Heart left ventricle (tissue), 16 donors: ENCODE measurements at regions not wholly inside any gene's neighbourhood (a gene's known extent, or its start where the extent isn't known, plus 50 kb on each side); places are given as distances from the start of the nearest gene placed in this dataset.
"Not testable (repeated sequence)": the region's sequence is repeated elsewhere in the genome, so short reads cannot be mapped to it uniquely, and the experiment has no call there.

Experiments
- ATAC-seq, 4 donors: fragments of 200-7000 bp; cut with Tn5 transposase; one replicate each; pipeline ENCODE4 v1.9.1; 2020 to 2022; ENCODE audit warnings: moderate library complexity in 4 of 4, mild to moderate bottlenecking in 3 of 4, moderate number of reproducible peaks in 1 of 4
- DNase-seq, 5 donors: peaks; one replicate each; pipeline ENCODE4 v3.0.0-alpha.2; 2020
- H3K27ac ChIP-seq, 12 donors: fragments of 200-600 bp; sonication (generic) in 4 of 12; one replicate each; pipeline versions ENCODE4 v1.5.0 to v1.8.0; 2016 to 2022; ENCODE audit warnings: mild to moderate bottlenecking in 2 of 12
- H3K27me3 ChIP-seq, 9 donors: fragments of 200-600 bp; sonication (generic) in 2 of 9; one replicate each; pipeline versions ENCODE4 v1.5.1 to v1.8.0; 2016 to 2022; ENCODE audit warnings: mild to moderate bottlenecking in 3 of 9
- H3K36me3 ChIP-seq, 9 donors: fragments of 200-600 bp; sonication (generic) in 2 of 9; one replicate each; pipeline versions ENCODE4 v1.5.0 to v1.8.0; 2018 to 2022; ENCODE audit warnings: mild to moderate bottlenecking in 2 of 9
- H3K4me1 ChIP-seq, 12 donors: fragments of 200-600 bp; sonication (generic) in 4 of 12; one replicate each; pipeline versions ENCODE4 v1.5.0 to v1.8.0; 2016 to 2022; ENCODE audit warnings: mild to moderate bottlenecking in 3 of 12
- H3K4me3 ChIP-seq, 12 donors: fragments of 200-600 bp; sonication (generic) in 4 of 12; one replicate each; pipeline versions ENCODE4 v1.5.0 to v1.8.0; 2017 to 2022; ENCODE audit warnings: mild to moderate bottlenecking in 9 of 12, moderate library complexity in 4 of 12
- H3K9me3 ChIP-seq, 12 donors: fragments of 200-600 bp; sonication (generic) in 4 of 12; one replicate each; pipeline versions ENCODE4 v1.5.0 to v1.8.0; 2016 to 2022; ENCODE audit warnings: mild to moderate bottlenecking in 1 of 12
- CTCF ChIP-seq, 12 donors: fragments of 200-600 bp; sonication (generic) in 4 of 12; IDR thresholded peaks; one replicate each; pipeline versions ENCODE4 v1.5.0 to v1.8.0; 2018 to 2022; ENCODE audit warnings: antibody characterized with exemption in 12 of 12, mild to moderate bottlenecking in 5 of 12
- POLR2A ChIP-seq, 2 donors: fragments of 450-650 bp; IDR thresholded peaks; one replicate each; pipeline ENCODE4 v1.6.1; 2017; ENCODE audit warnings: antibody characterized with exemption in 2 of 2, mild to moderate bottlenecking in 2 of 2, moderate library complexity in 2 of 2
- WGBS, 4 donors: extraction: QIAGEN DNeasy Blood & Tissue Kit in 2 of 4; methylation state at CpG; one replicate each; pipeline versions ENCODE4 v1.1.5 to v1.1.7; 2013 to 2018; 5-methylcytosine and 5-hydroxymethylcytosine counted together
- intact Hi-C, 10 donors: fragments of 100-400 bp; cut with DNase I; formaldehyde crosslinking; loops; one replicate each; pipeline versions ENCODE4 v1.11.1 to v1.14.2; 2022
- donor health status: ischemic (EF 13 %, LVEDD 7.1; RV severe dilation, severe dysfunction).
- donor health status: healthy with polysubstance abuse.
- donor health status: DM: no; HTN: yes; CAD: no.
- donor health status: DM: no; HTN: no; CAD: no.
- donor health status: ischemic (EF 25% LVEDD 6.9; RV normal size, moderate dysfunction).
- donor health status: ischemic (EF 25% LVEDD 5.7; RV mildly dilated, moderate dysfunction).
- donor health status: healthy.
- donor health status: DM: yes; HTN: yes; CAD: no.
- donor health status: ischemic (EF 35%, LVEDD 5.7; RV mildly dilated, moderate dysfunction).
- donor health status: nonischemic (EF 11% LVEDD 7.7; RV severe dilation, severe dysfunction).
- donor health status: DM: yes; HTN: yes; CAD: no.
- donor health status: PGD.
- donor health status: ischemic (EF 29% LVEDD 5.4; RV normal size, mild dysfunction).
- donor health status: nonischemic (EF 23%, LVEDD 6.1; RV moderate dilation, normal function).

- no peak for DNase-seq
- Histone ChIP-seq H3K36me3 (no peaks in the 10 kb centered on the region), H3K4me3 (peak overlapping the region in 1 of 12 donors; percentile 64), H3K27ac (no peak overlapping the region), H3K4me1 (peaks cover 0 to 7% (median 0%) of the 10 kb centered on the region in 12 donors), H3K9me3 (no peaks in the 10 kb centered on the region), H3K27me3 (no peaks in the 10 kb centered on the region)
- TF ChIP-seq POLR2A (IDR thresholded peaks at IDR 0.05) (no peak), CTCF (IDR thresholded peaks at IDR 0.05) (no peak)
- intact Hi-C loops = no loop called here
- ATAC-seq = no peak
- 71 to 84% (median 73%) methylated on average over 6 of the region's 6 CpGs for WGBS, 4 donors
Observed at GRCh38 chr12:9449181-9449580, 158.5 kb downstream of the KLRB1 start.

GRCh38 chr12:9448648-9449047, 159.1 kb downstream of the KLRB1 start:
- 28 to 66% (median 51%) methylated on average over 6 to 9 of the region's 10 CpGs for WGBS, 4 donors
- intact Hi-C loops = not testable (repeated sequence)
- H3K27ac ChIP-seq = peak overlapping the region in 1 of 12 donors; percentile 25

GRCh38 chr12:9447791-9448614, 159.7 kb downstream of the KLRB1 start:
- H3K36me3 ChIP-seq, H3K4me1 ChIP-seq, H3K27me3 ChIP-seq, intact Hi-C loops, H3K9me3 ChIP-seq: not testable (repeated sequence)
- ATAC-seq (peak; percentile 90 to 97 (median 94)), DNase-seq (peak; percentile 87 to 95 (median 89))
- WGBS, 4 donors = 0% methylated on average over 36 to 61 of the region's 61 CpGs
- Histone ChIP-seq H3K4me3 (peak overlapping the region; percentile 51 to 77 (median 64)), H3K27ac (peak overlapping the region in 2 of 12 donors; percentile 25 to 48)

More at GRCh38 chr12:9448648-9449047, 159.1 kb downstream of the KLRB1 start:
- ATAC-seq, DNase-seq, H3K4me1 ChIP-seq, H3K27me3 ChIP-seq, H3K36me3 ChIP-seq, H3K9me3 ChIP-seq: not testable (repeated sequence)
- H3K4me3 ChIP-seq = peak overlapping the region; percentile 51 to 77 (median 64)

- H3K27me3 ChIP-seq, DNase-seq, H3K4me1 ChIP-seq, H3K9me3 ChIP-seq, intact Hi-C loops, H3K27ac ChIP-seq, H3K36me3 ChIP-seq: not testable (repeated sequence)
- peak overlapping the region in 10 of 12 donors; percentile 51 to 72 (median 64) for H3K4me3 ChIP-seq
- 29 to 38% (median 30%) methylated on average over 14 to 18 of the region's 20 CpGs for WGBS, 4 donors
- peak in 3 of 4 donors; percentile 28 to 41 (median 39) for ATAC-seq
Observed at GRCh38 chr12:9446883-9447761, 160.6 kb downstream of the KLRB1 start.

GRCh38 chr12:9440428-9440827, 167.3 kb downstream of the KLRB1 start:
- H3K4me1 ChIP-seq, intact Hi-C loops, H3K27me3 ChIP-seq, ATAC-seq, H3K27ac ChIP-seq, DNase-seq, H3K4me3 ChIP-seq, H3K9me3 ChIP-seq, H3K36me3 ChIP-seq: not testable (repeated sequence)
- WGBS, 4 donors = 92 to 100% (median 100%) methylated on average over 2 to 5 of the region's 5 CpGs

- H3K9me3 ChIP-seq, H3K4me3 ChIP-seq, H3K27me3 ChIP-seq, H3K27ac ChIP-seq, DNase-seq, intact Hi-C loops, ATAC-seq, H3K4me1 ChIP-seq, H3K36me3 ChIP-seq: not testable (repeated sequence)
- WGBS, 4 donors = 90 to 100% (median 95%) methylated on average over 1 to 8 of the region's 15 CpGs
Observed at GRCh38 chr12:9435682-9436081, 172.0 kb downstream of the KLRB1 start.

- not testable (repeated sequence) for DNase-seq
Observed at GRCh38 chr12:9430385-9430784, 177.3 kb downstream of the KLRB1 start.

GRCh38 chr12:9428856-9429255, 178.9 kb downstream of the KLRB1 start:
- H3K9me3 ChIP-seq, H3K4me1 ChIP-seq, H3K27me3 ChIP-seq, H3K4me3 ChIP-seq, H3K36me3 ChIP-seq, intact Hi-C loops, ATAC-seq, DNase-seq, H3K27ac ChIP-seq: not testable (repeated sequence)
- WGBS, 4 donors = 96 to 100% (median 97%) methylated on average over 10 to 11 of the region's 13 CpGs

More at GRCh38 chr12:9430385-9430784, 177.3 kb downstream of the KLRB1 start:
- H3K36me3 ChIP-seq, H3K27ac ChIP-seq, H3K4me3 ChIP-seq, H3K9me3 ChIP-seq, ATAC-seq, intact Hi-C loops, H3K4me1 ChIP-seq, H3K27me3 ChIP-seq: not testable (repeated sequence)
- 91 to 92% methylated on average over 16 to 18 of the region's 19 CpGs; no CpG with 5 or more reads in 2 of the 4 donors for WGBS, 4 donors

GRCh38 chr12:9425429-9425828, 182.3 kb downstream of the KLRB1 start:
- intact Hi-C loops, H3K36me3 ChIP-seq, H3K4me1 ChIP-seq, H3K27ac ChIP-seq, H3K9me3 ChIP-seq, ATAC-seq, H3K27me3 ChIP-seq, H3K4me3 ChIP-seq, DNase-seq: not testable (repeated sequence)
- whole genome bisulfite sequencing, 4 donors = 94 to 97% (median 96%) methylated on average over 3 to 10 of the region's 13 CpGs; no CpG with 5 or more reads in 1 of the 4 donors
